Body of pancreas (tissue), 4 donors: ENCODE measurements at regions not wholly inside any gene's neighbourhood (a gene's known extent, or its start where the extent isn't known, plus 50 kb on each side); places are given as distances from the start of the nearest gene placed in this dataset.

Experiments used
- POLR2A ChIP-seq, 3 donors: fragments of 450-650 bp; IDR thresholded peaks; one replicate each; pipeline ENCODE4 v1.6.1; 2016; ENCODE audit warnings: antibody characterized with exemption in 3 of 3, mild to moderate bottlenecking in 2 of 3
- TF ChIP-seq, protein P1 (sequence below), 7 experiments: fragments of 450-650 bp in 4 of 7; fragments of 200-600 bp in 3 of 7; sonication (generic) in 3 of 7; IDR thresholded peaks; one replicate each; pipeline ENCODE4 v1.5.1; 2016 to 2019; ENCODE audit warnings: antibody characterized with exemption in 7 of 7

DNA sequence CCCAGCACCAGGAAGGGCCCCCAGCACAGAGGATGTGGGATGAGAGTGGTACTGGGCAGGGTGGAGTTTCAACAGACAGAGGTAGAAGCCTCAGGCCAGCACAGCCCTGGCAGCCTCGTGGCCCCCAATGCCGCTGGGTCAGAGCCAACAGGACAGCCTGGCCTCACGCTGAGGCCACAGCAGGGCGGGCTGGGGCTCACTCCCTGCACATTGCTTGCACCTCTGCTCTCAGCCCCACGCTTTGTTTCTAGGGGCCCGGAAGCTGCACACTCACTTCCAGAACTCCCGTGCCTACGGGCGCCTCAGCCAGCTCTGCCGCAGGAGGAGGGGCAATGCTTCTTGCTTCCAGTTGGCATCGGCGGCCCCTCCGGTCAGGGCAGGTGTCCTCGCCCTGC, 72.9 kb downstream of the SIK1 start:
- TF ChIP-seq, protein P1, sequence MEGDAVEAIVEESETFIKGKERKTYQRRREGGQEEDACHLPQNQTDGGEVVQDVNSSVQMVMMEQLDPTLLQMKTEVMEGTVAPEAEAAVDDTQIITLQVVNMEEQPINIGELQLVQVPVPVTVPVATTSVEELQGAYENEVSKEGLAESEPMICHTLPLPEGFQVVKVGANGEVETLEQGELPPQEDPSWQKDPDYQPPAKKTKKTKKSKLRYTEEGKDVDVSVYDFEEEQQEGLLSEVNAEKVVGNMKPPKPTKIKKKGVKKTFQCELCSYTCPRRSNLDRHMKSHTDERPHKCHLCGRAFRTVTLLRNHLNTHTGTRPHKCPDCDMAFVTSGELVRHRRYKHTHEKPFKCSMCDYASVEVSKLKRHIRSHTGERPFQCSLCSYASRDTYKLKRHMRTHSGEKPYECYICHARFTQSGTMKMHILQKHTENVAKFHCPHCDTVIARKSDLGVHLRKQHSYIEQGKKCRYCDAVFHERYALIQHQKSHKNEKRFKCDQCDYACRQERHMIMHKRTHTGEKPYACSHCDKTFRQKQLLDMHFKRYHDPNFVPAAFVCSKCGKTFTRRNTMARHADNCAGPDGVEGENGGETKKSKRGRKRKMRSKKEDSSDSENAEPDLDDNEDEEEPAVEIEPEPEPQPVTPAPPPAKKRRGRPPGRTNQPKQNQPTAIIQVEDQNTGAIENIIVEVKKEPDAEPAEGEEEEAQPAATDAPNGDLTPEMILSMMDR (IDR thresholded peaks at IDR 0.05) = no peak
- TF ChIP-seq POLR2A (IDR thresholded peaks at IDR 0.05) = no peak
